SU-DHL-6 (cell line): ENCODE measurements at regions not wholly inside any gene's neighbourhood (a gene's known extent, or its start where the extent isn't known, plus 50 kb on each side); places are given as distances from the start of the nearest gene placed in this dataset.

ENCODE experiments used
- H2AFZ ChIP-seq: fragments of 200-600 bp; sonication (generic); 2 replicates; pipeline ENCODE4 v1.6.1; 2014; ENCODE audit warnings: low read depth, mild to moderate bottlenecking, moderate library complexity, mixed read lengths, antibody characterized with exemption, low read length; ENCODE audit not compliant: severe bottlenecking
- H3F3A ChIP-seq: fragments of 200-600 bp; shearing (Covaris generic); 2 replicates; pipeline ENCODE4 v1.6.0; 2016; ENCODE audit warnings: antibody characterized with exemption, mild to moderate bottlenecking; ENCODE audit not compliant: insufficient read depth
- H3K27ac ChIP-seq: fragments of 200-600 bp; sonication (generic); 2 replicates; pipeline ENCODE4 v1.5.1; 2016; ENCODE audit warnings: low read depth, mild to moderate bottlenecking, low read length, moderate library complexity, mixed read lengths
- H3K27me3 ChIP-seq: fragments of 200-600 bp; sonication (generic), shearing (Covaris generic); 2 replicates; pipeline ENCODE4 v1.6.0; 2014; ENCODE audit warnings: mild to moderate bottlenecking, low read length
- H3K36me3 ChIP-seq: fragments of 200-600 bp; sonication (generic); 2 replicates; pipeline ENCODE4 v1.6.1; 2014; ENCODE audit warnings: mild to moderate bottlenecking, low read length, mixed read lengths
- H3K4me2 ChIP-seq: fragments of 300-600, 200-600 bp; shearing (Covaris generic), sonication (generic); 2 replicates; pipeline ENCODE4 v1.6.0; 2014; ENCODE audit warnings: low read length, low read depth, mild to moderate bottlenecking; ENCODE audit not compliant: poor library complexity, severe bottlenecking
- H3K4me3 ChIP-seq: fragments of 200-600 bp; sonication (generic); 2 replicates; pipeline ENCODE4 v1.5.1; 2014; ENCODE audit warnings: antibody characterized with exemption, low read length, mild to moderate bottlenecking, mixed read lengths; ENCODE audit not compliant: insufficient read depth, poor library complexity, severe bottlenecking
- H3K79me2 ChIP-seq: fragments of 200-600 bp; sonication (generic); 2 replicates; pipeline ENCODE4 v1.6.1; 2014; ENCODE audit warnings: mild to moderate bottlenecking, low read length, moderate library complexity; ENCODE audit not compliant: insufficient read depth
- H3K9ac ChIP-seq: fragments of 200-600 bp; sonication (generic); 2 replicates; pipeline ENCODE4 v1.7.0; 2014; ENCODE audit warnings: mild to moderate bottlenecking, low read length
- H3K9me2 ChIP-seq: fragments of 200-600 bp; sonication (generic); replicated peaks from 2 replicates; pipeline ENCODE4 v1.6.1; 2014; ENCODE audit warnings: low read length; ENCODE audit not compliant: insufficient read depth
- H3K9me3 ChIP-seq: fragments of 200-600 bp; sonication (generic); 2 replicates; pipeline ENCODE4 v1.6.1; 2014; ENCODE audit warnings: low read length, mixed read lengths; ENCODE audit not compliant: insufficient read depth
- H4K20me1 ChIP-seq: fragments of 200-600 bp; sonication (generic); 2 replicates; pipeline ENCODE4 v1.6.1; 2014; ENCODE audit warnings: low read depth, mild to moderate bottlenecking, antibody characterized with exemption, low read length, moderate library complexity, mixed read lengths
- CTCF ChIP-seq: fragments of 200-600 bp; sonication (generic); IDR thresholded peaks from one replicate; pipeline ENCODE4 v1.5.1; 2017; ENCODE audit warnings: antibody characterized with exemption, mild to moderate bottlenecking, low read length, moderate library complexity; ENCODE audit not compliant: insufficient read depth, poor library complexity, severe bottlenecking
- EZH2phosphoT487 ChIP-seq: fragments of 200-600 bp; sonication (generic), shearing (Covaris generic); conservative IDR thresholded peaks from 2 replicates; pipeline ENCODE4 v1.6.1; 2018; ENCODE audit warnings: mild to moderate bottlenecking, antibody characterized with exemption, low read length, moderate library complexity, mixed read lengths

DNA sequence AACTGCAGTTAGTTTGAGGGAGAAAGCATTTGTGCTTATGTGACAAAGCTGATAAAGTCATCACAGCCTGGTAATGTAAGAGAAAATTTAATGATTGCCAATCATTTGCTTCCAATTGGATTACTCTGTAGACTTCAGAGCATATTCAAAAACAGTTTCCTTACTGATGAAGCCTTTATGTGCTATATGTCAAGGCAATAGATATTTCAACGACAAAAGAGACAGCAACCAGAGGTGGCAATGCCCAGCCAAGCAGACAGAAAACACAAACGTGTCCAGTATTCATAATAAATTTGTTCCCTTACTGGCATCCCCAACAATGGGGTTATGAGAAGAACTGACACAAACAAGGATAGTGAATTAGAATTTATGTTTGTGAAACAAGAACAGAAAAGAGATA, 1840.3 kb upstream of the PCDH7 start:
- Histone ChIP-seq H3K9me2 (no peaks in the 10 kb centered on the region), H3K36me3 (no peaks in the 10 kb centered on the region), H3K27ac (no peak overlapping the region), H3F3A (no peaks in the 10 kb centered on the region), H4K20me1 (no peaks in the 10 kb centered on the region), H3K9ac (no peak overlapping the region), H3K4me3 (no peak overlapping the region), H3K4me2 (no peak overlapping the region), H3K27me3 (no peaks in the 10 kb centered on the region), H3K9me3 (no peaks in the 10 kb centered on the region), H2AFZ (no peak overlapping the region), H3K79me2 (no peaks in the 10 kb centered on the region)
- TF ChIP-seq CTCF, result no peak
- no peak for TF ChIP-seq EZH2phosphoT487

DNA sequence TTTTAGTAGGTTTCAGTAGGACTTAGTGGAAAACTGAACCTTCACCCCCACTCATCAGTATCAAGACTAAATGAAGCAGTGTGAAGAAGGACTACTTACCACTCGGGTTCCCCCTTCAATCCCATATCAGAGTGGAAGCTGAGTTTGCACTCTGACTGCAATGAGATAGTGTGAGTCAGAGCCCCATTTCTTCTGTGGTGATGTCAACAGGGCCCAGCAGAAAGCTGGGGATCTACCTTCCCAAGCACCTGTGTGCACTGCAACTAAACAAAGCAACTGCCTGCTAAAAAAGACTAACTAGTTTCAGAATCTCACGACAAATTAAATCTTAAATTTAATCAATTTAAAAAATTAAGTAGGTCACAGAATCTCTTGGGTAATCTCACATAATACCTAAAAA, 1837.0 kb upstream of the PCDH7 start:
- H3K4me3 ChIP-seq, result no peak overlapping the region
- no peak overlapping the region for H3K27ac ChIP-seq
- no peaks in the 10 kb centered on the region for H4K20me1 ChIP-seq
- no peaks in the 10 kb centered on the region for H3K9me2 ChIP-seq
- no peak for TF ChIP-seq EZH2phosphoT487
- no peak for TF ChIP-seq CTCF
- H3F3A ChIP-seq, result no peaks in the 10 kb centered on the region
- H3K79me2 ChIP-seq, result no peaks in the 10 kb centered on the region
- no peak overlapping the region for H3K9ac ChIP-seq
- H3K9me3 ChIP-seq, result no peaks in the 10 kb centered on the region
- H3K4me2 ChIP-seq, result no peak overlapping the region
- H3K27me3 ChIP-seq, result no peaks in the 10 kb centered on the region
- no peaks in the 10 kb centered on the region for H3K36me3 ChIP-seq
- no peak overlapping the region for H2AFZ ChIP-seq

- no peaks in the 10 kb centered on the region for H3K9me2 ChIP-seq
- H2AFZ ChIP-seq, result peak overlapping the region; percentile 32
- H3K79me2 ChIP-seq, result no peaks in the 10 kb centered on the region
- H3K27ac ChIP-seq, result no peak overlapping the region
- H3K27me3 ChIP-seq, result no peaks in the 10 kb centered on the region
- no peaks in the 10 kb centered on the region for H4K20me1 ChIP-seq
- H3K36me3 ChIP-seq, result 0 out of 2 replicates have a peak, but pooled peaks cover 3% of the 10 kb centered on the region
- no peak overlapping the region for H3K9ac ChIP-seq
- no peaks in the 10 kb centered on the region for H3K9me3 ChIP-seq
- H3F3A ChIP-seq, result no peaks in the 10 kb centered on the region
- no peak overlapping the region for H3K4me2 ChIP-seq
- no peak overlapping the region for H3K4me3 ChIP-seq
- TF ChIP-seq CTCF, result no peak
- no peak for TF ChIP-seq EZH2phosphoT487
Observed at GRCh38 chr4:28886934-28887333, 1833.2 kb upstream of the PCDH7 start.
